Epithelial cell of esophagus (primary cell): ENCODE measurements at regions not wholly inside any gene's neighbourhood (a gene's known extent, or its start where the extent isn't known, plus 50 kb on each side); places are given as distances from the start of the nearest gene placed in this dataset.
"Not testable (repeated sequence)": the region's sequence is repeated elsewhere in the genome, so short reads cannot be mapped to it uniquely, and the experiment has no call there.

ENCODE experiments used
- DNase-seq: peaks from one replicate; pipeline ENCODE4 v3.0.0; 2010; ENCODE audit warnings: low read depth
- H3K4me3 ChIP-seq: 2 replicates; pipeline ENCODE4 v1.5.1; 2011; ENCODE audit warnings: mild to moderate bottlenecking, low read length, control low read depth
- TF ChIP-seq, protein P1 (sequence below): IDR thresholded peaks from 2 replicates; pipeline ENCODE4 v1.5.1; 2011; ENCODE audit warnings: low read depth, mild to moderate bottlenecking, low read length, control low read depth, inconsistent platforms; ENCODE audit not compliant: insufficient read depth; ENCODE audit errors: missing control alignments

DNA sequence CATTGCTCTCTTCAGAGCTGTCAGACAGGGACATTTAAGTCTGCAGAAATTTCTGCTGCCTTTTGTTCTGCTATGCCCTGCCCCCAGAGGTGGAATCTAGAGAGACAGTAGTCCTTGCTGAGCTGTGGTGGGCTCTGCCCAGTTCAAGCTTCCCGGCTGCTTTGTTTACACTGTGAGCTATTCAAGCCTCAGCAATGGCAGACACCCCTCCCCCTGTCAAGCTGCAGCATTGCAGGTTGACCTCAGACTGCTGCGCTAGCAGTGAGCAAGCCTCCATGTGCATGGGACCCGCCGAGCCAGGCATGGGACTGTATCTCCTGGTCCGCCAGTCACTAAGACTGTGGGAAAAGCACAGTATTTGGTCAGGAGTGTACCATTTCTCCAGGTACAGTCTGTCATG, 53.6 kb upstream of the MAPK10 start:
- DNase-seq = not testable (repeated sequence)

GRCh38 chr4:86414686-86415085, 54.8 kb upstream of the MAPK10 start:
- DNase-seq = no peak
- TF ChIP-seq, protein P1, sequence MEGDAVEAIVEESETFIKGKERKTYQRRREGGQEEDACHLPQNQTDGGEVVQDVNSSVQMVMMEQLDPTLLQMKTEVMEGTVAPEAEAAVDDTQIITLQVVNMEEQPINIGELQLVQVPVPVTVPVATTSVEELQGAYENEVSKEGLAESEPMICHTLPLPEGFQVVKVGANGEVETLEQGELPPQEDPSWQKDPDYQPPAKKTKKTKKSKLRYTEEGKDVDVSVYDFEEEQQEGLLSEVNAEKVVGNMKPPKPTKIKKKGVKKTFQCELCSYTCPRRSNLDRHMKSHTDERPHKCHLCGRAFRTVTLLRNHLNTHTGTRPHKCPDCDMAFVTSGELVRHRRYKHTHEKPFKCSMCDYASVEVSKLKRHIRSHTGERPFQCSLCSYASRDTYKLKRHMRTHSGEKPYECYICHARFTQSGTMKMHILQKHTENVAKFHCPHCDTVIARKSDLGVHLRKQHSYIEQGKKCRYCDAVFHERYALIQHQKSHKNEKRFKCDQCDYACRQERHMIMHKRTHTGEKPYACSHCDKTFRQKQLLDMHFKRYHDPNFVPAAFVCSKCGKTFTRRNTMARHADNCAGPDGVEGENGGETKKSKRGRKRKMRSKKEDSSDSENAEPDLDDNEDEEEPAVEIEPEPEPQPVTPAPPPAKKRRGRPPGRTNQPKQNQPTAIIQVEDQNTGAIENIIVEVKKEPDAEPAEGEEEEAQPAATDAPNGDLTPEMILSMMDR = no peak
- no peak overlapping the region for H3K4me3 ChIP-seq

More for the DNA sequence above, 53.6 kb upstream of the MAPK10 start:
- not testable (repeated sequence) for H3K4me3 ChIP-seq

- DNase-seq = peak; percentile 66
- no peak overlapping the region for H3K4me3 ChIP-seq
- TF ChIP-seq, protein P1 = no peak
Measured at GRCh38 chr4:86416081-86416480, 56.2 kb upstream of the MAPK10 start.

DNA sequence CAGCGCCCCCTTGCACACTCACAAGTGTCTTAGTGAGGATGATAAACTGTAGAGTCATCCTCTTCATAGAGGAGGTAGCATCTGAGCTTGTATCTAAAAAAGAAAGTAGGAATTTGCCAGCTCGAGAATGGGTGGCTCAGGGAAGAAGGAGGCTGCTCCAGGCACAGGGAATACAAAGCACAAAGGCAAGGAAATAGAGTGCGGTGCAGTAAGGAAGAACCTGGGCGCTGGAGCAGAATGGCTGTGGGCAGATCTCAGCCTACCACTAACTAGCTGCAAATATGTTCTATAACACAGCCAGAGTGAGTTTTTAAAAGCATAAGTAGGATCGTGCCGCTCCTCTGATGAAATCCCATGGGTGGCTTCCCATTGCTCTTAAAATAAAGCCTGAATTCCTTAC, 61.6 kb upstream of the MAPK10 start:
- no peak overlapping the region for H3K4me3 ChIP-seq
- TF ChIP-seq, protein P1 = no peak
- DNase-seq = no peak

GRCh38 chr4:86431543-86432116, 71.8 kb upstream of the MAPK10 start:
- no peak for DNase-seq
- no peak overlapping the region for H3K4me3 ChIP-seq
- TF ChIP-seq, protein P1 = no peak

DNA sequence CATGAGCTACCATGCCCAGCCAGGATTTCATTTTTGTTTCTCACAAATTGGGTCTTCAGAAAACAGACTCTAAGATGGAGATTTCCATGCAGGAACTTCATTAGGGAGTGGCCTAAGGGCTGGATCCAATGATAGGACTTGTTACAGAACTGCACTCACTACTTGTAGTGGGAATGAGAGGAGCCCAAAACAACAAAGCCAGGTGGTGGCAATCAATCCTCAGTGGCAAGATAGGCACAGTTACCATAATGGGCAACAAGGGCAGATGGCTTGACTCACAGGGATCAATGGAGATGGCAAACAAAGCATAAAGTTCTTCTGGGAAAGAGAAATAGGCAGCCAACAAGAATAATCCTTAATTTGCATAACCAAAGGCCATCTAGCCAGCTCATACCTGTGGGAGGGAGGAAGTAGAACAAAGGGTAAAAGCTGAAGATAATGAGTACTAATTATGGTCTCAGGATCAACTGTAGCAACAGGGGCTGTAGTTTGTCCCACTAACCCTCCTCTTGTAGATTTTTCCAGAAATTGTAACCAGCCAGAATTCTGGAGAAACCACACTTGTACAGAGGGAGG, 72.8 kb upstream of the MAPK10 start:
- TF ChIP-seq, protein P1 = no peak
- DNase-seq = no peak
- H3K4me3 ChIP-seq = no peak overlapping the region

GRCh38 chr4:86439293-86439692, 79.4 kb upstream of the MAPK10 start:
- TF ChIP-seq, protein P1 = no peak
- H3K4me3 ChIP-seq = no peak overlapping the region
- no peak for DNase-seq
